Testis (tissue), 2 donors: ENCODE measurements at regions not wholly inside any gene's neighbourhood (a gene's known extent, or its start where the extent isn't known, plus 50 kb on each side); places are given as distances from the start of the nearest gene placed in this dataset.

ENCODE experiments used
- DNase-seq: peaks from one replicate; pipeline ENCODE4 v3.0.0-alpha.2; 2019
- H3K27ac ChIP-seq, 2 donors: fragments of 200-600 bp; sonication (generic); one replicate each; pipeline ENCODE4 v1.5.1; 2019
- H3K27me3 ChIP-seq: fragments of 200-600 bp; sonication (generic); one replicate; pipeline ENCODE4 v1.5.1; 2019
- H3K36me3 ChIP-seq: fragments of 200-600 bp; sonication (generic); one replicate; pipeline ENCODE4 v1.5.1; 2017; ENCODE audit warnings: low read depth; ENCODE audit errors: missing control alignments
- H3K4me1 ChIP-seq: fragments of 200-600 bp; sonication (generic); one replicate; pipeline ENCODE4 v1.5.1; 2019
- H3K4me3 ChIP-seq, 2 donors: fragments of 200-600 bp; sonication (generic); one replicate each; pipeline ENCODE4 v1.5.1; 2017 to 2019
- H3K9me3 ChIP-seq: fragments of 200-600 bp; sonication (generic); one replicate; pipeline ENCODE4 v1.5.1; 2017
- POLR2A ChIP-seq: fragments of 450-650 bp; IDR thresholded peaks from one replicate; pipeline ENCODE4 v1.6.1; 2017; ENCODE audit warnings: antibody characterized with exemption, mild to moderate bottlenecking, moderate library complexity
- WGBS, 2 donors: methylation state at CpG; one replicate each; pipeline ENCODE4 v1.1.5; 2018; 5-methylcytosine and 5-hydroxymethylcytosine counted together
- intact Hi-C: fragments of 100-400 bp; cut with DNase I; formaldehyde crosslinking; loops from one replicate; pipeline ENCODE4 v1.15.1; 2023; ENCODE audit warnings: low total_unique reads
- TF ChIP-seq, protein P1 (sequence below), 3 experiments: fragments of 450-650 bp in 2 of 3; fragments of 200-600 bp in 1 of 3; sonication (generic) in 1 of 3; IDR thresholded peaks; one replicate each; pipeline ENCODE4 v1.5.1; 2016 to 2019; ENCODE audit warnings: antibody characterized with exemption in 3 of 3, mild to moderate bottlenecking in 2 of 3, moderate library complexity in 1 of 3

DNA sequence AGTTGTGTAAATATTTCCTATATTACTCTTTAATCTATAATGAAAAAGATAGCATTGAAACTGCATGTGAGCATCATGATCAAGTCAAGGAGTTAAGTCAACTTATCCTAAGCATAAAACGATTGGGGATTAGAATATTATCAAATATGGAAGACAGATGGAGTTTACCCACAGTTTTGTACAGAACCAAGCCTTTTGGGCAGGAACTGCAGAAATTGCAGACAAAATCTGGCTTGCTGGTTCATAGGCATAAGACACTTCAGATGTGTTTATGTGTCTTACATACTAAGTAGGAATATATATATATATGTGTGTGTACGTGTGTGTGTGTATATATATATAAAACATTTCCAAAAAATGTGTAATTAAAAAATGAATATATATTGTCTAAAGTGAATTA, 375.4 kb upstream of the TPK1 start:
- Histone ChIP-seq H3K9me3 (no peaks in the 10 kb centered on the region), H3K36me3 (no peaks in the 10 kb centered on the region), H3K27ac (no peak overlapping the region), H3K4me1 (no peaks in the 10 kb centered on the region), H3K4me3 (no peak overlapping the region), H3K27me3 (no peaks in the 10 kb centered on the region)
- intact Hi-C loops = no loop called here
- TF ChIP-seq, protein P1, sequence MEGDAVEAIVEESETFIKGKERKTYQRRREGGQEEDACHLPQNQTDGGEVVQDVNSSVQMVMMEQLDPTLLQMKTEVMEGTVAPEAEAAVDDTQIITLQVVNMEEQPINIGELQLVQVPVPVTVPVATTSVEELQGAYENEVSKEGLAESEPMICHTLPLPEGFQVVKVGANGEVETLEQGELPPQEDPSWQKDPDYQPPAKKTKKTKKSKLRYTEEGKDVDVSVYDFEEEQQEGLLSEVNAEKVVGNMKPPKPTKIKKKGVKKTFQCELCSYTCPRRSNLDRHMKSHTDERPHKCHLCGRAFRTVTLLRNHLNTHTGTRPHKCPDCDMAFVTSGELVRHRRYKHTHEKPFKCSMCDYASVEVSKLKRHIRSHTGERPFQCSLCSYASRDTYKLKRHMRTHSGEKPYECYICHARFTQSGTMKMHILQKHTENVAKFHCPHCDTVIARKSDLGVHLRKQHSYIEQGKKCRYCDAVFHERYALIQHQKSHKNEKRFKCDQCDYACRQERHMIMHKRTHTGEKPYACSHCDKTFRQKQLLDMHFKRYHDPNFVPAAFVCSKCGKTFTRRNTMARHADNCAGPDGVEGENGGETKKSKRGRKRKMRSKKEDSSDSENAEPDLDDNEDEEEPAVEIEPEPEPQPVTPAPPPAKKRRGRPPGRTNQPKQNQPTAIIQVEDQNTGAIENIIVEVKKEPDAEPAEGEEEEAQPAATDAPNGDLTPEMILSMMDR (IDR thresholded peaks at IDR 0.05) = no peak
- TF ChIP-seq POLR2A = no peak
- no peak for DNase-seq
- 76 to 86% methylated on average over 2 of the region's 2 CpGs for WGBS, 2 donors

DNA sequence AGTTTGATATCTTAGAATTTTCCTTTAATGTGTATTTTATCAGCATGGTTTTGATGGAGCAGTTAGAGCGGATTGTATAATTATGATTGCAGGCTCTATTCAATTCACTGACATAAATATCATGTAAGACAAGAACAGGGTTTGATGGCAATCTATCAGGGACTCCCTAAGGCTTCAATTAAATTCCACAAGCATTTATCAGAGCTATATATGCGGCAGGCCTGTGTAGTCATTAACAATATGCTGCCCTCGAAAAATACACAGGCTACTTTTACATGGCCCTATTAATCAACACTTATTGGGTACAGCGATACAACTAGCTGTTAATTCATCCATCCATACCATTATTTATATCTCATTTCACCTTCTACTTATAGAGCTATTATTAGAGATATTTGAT, 358.1 kb upstream of the TPK1 start:
- no peaks in the 10 kb centered on the region for H3K36me3 ChIP-seq
- 85 to 86% methylated on average over 4 of the region's 4 CpGs for WGBS, 2 donors
- H3K4me3 ChIP-seq = no peak overlapping the region
- H3K4me1 ChIP-seq = no peaks in the 10 kb centered on the region
- no peak overlapping the region for H3K27ac ChIP-seq
- no peak for DNase-seq
- no peak for TF ChIP-seq POLR2A
- TF ChIP-seq, protein P1 (IDR thresholded peaks at IDR 0.05) = no peak
- no peaks in the 10 kb centered on the region for H3K27me3 ChIP-seq
- intact Hi-C loops = no loop called here
- no peaks in the 10 kb centered on the region for H3K9me3 ChIP-seq

DNA sequence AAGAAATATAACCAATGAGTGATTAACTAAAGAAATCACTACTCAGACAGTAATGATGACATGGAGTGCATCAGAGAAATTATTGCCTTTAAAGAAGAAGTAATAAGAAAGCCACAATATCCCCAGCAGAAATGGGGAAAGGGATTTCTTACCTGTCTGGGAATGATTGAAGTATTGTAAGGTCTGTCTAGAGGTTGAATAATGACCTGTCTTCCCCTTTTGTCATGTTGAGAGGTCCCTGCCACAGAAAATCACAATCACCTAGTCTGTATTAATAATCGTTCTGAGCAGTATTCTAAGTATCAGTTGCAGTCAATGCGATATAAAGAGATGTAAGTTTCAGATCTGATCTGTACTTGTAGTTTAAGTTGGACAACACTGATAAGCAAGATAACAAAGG, 349.1 kb upstream of the TPK1 start:
- no peak overlapping the region for H3K27ac ChIP-seq
- no peak overlapping the region for H3K4me3 ChIP-seq
- H3K9me3 ChIP-seq = no peaks in the 10 kb centered on the region
- H3K36me3 ChIP-seq = no peaks in the 10 kb centered on the region
- TF ChIP-seq, protein P1 (IDR thresholded peaks at IDR 0.05) = no peak
- no peak for TF ChIP-seq POLR2A
- DNase-seq = no peak
- WGBS, 2 donors = 54 to 83% methylated on average over 2 of the region's 2 CpGs
- intact Hi-C loops = no loop called here
- no peaks in the 10 kb centered on the region for H3K27me3 ChIP-seq
- H3K4me1 ChIP-seq = no peaks in the 10 kb centered on the region

DNA sequence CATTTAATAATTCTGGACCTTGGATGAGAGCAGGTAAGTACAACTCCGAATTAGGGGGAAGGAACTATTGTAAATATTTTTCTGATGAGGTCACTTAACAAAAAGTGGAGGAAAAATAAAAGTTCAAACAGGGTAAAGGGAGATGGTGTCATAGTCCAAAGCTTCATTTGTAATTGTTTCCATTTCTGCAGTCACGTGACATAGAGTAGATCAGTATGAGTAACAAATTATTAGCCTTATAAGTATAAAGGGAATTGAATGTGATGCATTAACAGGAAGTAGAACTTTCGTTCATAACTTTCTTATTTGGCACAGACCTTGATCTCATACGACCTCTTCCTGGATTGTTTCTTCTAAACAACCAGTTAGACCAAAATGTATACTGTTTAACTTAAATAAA, 347.2 kb upstream of the TPK1 start:
- Histone ChIP-seq H3K4me3 (no peak overlapping the region), H3K9me3 (no peaks in the 10 kb centered on the region), H3K27me3 (no peaks in the 10 kb centered on the region), H3K36me3 (no peaks in the 10 kb centered on the region), H3K4me1 (no peaks in the 10 kb centered on the region), H3K27ac (no peak overlapping the region)
- WGBS, 2 donors = 55 to 59% methylated on average over 4 of the region's 4 CpGs
- TF ChIP-seq POLR2A = no peak
- TF ChIP-seq, protein P1 (IDR thresholded peaks at IDR 0.05) = no peak
- DNase-seq = no peak
- intact Hi-C loops = no loop called here

DNA sequence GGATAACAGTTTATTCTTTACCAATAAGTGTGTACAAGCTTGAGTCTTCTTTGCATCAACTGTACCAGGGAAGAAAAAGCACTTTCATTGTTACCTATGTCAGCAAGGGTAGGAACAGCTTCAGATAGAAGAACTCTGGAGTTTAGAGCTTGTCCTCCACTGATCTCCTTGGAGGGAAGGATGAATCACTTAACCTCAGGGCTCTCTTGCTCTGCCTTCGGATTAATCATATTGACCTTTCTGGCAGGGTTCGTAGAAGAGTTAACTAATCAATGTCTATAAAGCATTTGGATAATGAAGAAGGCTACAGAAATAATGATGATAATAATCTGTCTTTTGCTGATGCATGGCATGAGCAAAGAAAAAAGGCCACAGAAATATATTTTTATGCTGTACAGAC, 339.5 kb upstream of the TPK1 start:
- H3K27ac ChIP-seq = no peak overlapping the region
- no peaks in the 10 kb centered on the region for H3K27me3 ChIP-seq
- TF ChIP-seq, protein P1 (IDR thresholded peaks at IDR 0.05) = no peak
- TF ChIP-seq POLR2A = no peak
- intact Hi-C loops = no loop called here
- no peaks in the 10 kb centered on the region for H3K36me3 ChIP-seq
- H3K4me1 ChIP-seq = no peaks in the 10 kb centered on the region
- H3K4me3 ChIP-seq = no peak overlapping the region
- H3K9me3 ChIP-seq = no peaks in the 10 kb centered on the region
- WGBS, 2 donors = 59 to 70% methylated on average over 2 of the region's 2 CpGs
- no peak for DNase-seq
